ENCODE measurements at regions not wholly inside any gene's neighbourhood (a gene's known extent, or its start where the extent isn't known, plus 50 kb on each side); places are given as distances from the start of the nearest gene placed in this dataset.

DNA sequence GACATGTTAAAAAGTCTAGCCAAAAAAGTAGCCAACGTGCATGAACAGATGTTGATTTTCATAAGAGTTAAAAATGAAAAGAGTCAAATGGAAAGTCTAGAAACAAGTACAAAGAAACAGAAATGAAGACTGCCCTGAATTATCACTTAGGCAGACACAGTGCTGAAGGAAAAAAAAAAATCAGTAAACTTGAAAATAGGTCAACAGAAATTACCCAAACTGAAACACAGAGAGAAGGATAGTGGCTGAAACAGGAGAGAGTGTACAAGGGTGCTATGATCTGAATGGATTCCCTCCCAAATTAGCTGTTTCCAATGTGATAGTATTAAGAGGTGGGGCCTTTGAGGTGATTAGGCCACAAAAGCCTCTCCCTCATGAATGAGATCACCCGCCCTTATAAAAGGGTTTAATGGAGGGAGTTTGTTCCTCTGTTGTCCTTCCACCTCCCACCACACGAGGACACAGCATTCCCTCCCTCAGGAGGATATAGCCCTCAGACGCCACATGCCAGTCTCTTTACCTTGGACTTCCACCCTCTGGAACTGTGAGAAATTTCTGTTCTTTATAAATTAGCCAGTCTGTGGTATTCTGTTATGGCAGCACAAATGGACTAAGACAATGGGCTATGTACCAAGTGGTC is 249.7 kb downstream of the AHR start:
- no peaks in the 10 kb centered on the region for H3K36me3 ChIP-seq (ENCODE audit: control insufficient read depth, insufficient read depth, low read length)
- no peak for DNase-seq (ENCODE audit: low read depth)
- H3K4me3 ChIP-seq (ENCODE audit: low read depth, low read length), result no peak overlapping the region
- TF ChIP-seq, protein P1, sequence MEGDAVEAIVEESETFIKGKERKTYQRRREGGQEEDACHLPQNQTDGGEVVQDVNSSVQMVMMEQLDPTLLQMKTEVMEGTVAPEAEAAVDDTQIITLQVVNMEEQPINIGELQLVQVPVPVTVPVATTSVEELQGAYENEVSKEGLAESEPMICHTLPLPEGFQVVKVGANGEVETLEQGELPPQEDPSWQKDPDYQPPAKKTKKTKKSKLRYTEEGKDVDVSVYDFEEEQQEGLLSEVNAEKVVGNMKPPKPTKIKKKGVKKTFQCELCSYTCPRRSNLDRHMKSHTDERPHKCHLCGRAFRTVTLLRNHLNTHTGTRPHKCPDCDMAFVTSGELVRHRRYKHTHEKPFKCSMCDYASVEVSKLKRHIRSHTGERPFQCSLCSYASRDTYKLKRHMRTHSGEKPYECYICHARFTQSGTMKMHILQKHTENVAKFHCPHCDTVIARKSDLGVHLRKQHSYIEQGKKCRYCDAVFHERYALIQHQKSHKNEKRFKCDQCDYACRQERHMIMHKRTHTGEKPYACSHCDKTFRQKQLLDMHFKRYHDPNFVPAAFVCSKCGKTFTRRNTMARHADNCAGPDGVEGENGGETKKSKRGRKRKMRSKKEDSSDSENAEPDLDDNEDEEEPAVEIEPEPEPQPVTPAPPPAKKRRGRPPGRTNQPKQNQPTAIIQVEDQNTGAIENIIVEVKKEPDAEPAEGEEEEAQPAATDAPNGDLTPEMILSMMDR (IDR thresholded peaks at IDR 0.05; ENCODE audit: insufficient read depth, low read length, poor library complexity, severe bottlenecking), result no peak
- no peaks in the 10 kb centered on the region for H3K27me3 ChIP-seq (ENCODE audit: control insufficient read depth, insufficient read depth, low read length)

DNA sequence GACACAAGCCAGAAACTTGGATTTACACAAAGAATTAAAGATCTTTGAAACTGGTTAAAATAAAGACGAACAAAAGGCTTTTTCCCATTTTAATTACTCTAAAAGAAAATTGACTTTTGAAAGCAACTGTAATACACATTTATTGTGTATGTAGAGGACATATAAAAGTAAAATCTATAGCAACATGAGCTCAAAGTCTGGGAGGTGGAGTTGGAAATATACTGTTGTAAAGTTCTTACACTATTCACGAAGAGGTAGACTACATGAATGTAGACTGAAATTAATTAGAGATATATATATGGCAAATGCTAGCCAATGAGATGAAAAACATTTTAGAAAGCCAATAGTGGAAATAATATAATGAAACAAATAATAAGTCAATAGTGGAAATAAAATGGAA is 251.0 kb downstream of the AHR start:
- TF ChIP-seq, protein P1 (IDR thresholded peaks at IDR 0.05; ENCODE audit: insufficient read depth, low read length, poor library complexity, severe bottlenecking), result no peak

DNA sequence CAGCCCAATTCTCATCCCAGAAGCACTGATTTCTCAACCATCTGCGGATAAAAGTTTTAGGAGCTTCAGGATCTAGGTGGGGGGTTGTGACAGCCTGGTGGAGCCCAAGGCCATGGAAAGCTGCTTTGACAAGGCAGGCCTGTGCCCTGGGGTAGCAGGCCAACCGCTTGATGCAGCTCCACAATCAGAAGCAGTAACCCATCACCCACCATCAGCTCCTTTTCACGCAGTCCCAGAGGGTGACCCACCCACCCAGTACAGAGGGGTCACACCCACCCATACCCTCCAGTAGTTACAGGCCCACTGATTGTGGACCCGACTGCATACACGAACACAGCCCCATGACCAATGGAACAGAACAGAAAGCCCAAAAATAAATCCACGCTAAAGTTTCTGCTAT is 253.9 kb downstream of the AHR start:
- H3K4me3 ChIP-seq (ENCODE audit: low read depth, low read length), result no peak overlapping the region
- TF ChIP-seq, protein P1 (IDR thresholded peaks at IDR 0.05; ENCODE audit: insufficient read depth, low read length, poor library complexity, severe bottlenecking), result no peak
- H3K36me3 ChIP-seq (ENCODE audit: control insufficient read depth, insufficient read depth, low read length), result no peaks in the 10 kb centered on the region
- no peak for DNase-seq (ENCODE audit: low read depth)
- no peaks in the 10 kb centered on the region for H3K27me3 ChIP-seq (ENCODE audit: control insufficient read depth, insufficient read depth, low read length)

More for the DNA sequence above, 251.0 kb downstream of the AHR start:
- DNase-seq (ENCODE audit: low read depth), result no peak
- no peak overlapping the region for H3K4me3 ChIP-seq (ENCODE audit: low read depth, low read length)
- no peaks in the 10 kb centered on the region for H3K27me3 ChIP-seq (ENCODE audit: control insufficient read depth, insufficient read depth, low read length)
- no peaks in the 10 kb centered on the region for H3K36me3 ChIP-seq (ENCODE audit: control insufficient read depth, insufficient read depth, low read length)

DNA sequence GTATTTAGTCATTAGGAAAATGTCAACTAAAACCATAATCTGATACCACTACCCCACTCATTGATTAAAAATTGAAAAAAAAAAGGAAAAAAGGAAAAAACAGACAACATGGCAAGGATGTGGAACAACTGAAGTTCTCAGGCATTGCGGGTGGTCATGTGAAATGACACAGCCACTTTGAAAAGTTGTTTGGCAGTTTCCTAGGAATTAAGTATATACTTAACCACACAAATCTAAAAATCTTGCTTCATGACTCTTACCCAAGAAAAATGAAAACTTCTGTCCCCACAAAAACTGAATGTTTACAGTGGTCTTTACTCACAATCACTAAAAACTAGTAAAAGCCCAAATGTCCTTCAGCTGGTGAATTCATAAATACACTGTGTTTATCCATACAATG is 254.5 kb downstream of the AHR start:
- no peak overlapping the region for H3K4me3 ChIP-seq (ENCODE audit: low read depth, low read length)
- no peak for DNase-seq (ENCODE audit: low read depth)
- TF ChIP-seq, protein P1 (IDR thresholded peaks at IDR 0.05; ENCODE audit: insufficient read depth, low read length, poor library complexity, severe bottlenecking), result no peak
- H3K36me3 ChIP-seq (ENCODE audit: control insufficient read depth, insufficient read depth, low read length), result no peaks in the 10 kb centered on the region
- no peaks in the 10 kb centered on the region for H3K27me3 ChIP-seq (ENCODE audit: control insufficient read depth, insufficient read depth, low read length)

DNA sequence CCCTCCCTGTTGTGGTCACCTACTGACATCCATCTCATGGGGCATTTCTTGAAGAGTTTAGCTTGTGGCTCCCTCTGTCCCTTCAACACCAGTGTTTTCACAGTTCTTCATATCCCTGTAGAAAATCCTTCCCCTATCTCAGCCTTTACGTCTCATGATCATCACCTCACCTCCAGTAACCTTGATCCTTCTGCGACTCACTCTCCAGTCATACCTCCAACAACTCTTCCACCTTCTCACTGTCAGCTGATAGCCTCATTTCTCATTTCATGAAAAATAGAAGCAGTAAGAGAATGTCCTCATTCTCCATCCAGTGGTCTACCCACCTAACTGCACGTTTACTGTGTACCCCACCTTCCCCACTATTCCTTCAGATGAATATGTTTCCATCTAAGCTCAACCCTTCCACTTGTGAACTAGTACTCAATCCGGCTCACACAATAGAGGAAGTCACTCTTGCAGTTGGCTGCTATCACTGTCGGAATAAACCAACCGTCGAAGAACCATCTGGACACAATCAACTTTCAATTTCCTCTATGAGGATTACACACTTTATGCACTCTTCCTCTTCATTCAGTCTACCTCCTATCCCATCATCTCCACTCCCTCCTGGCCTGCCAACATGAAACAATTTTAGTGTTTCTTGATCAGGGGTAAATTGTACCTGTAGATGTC is 256.0 kb downstream of the AHR start:
- TF ChIP-seq, protein P1 (IDR thresholded peaks at IDR 0.05; ENCODE audit: insufficient read depth, low read length, poor library complexity, severe bottlenecking), result no peak
- DNase-seq (ENCODE audit: low read depth), result no peak
- Histone ChIP-seq H3K36me3 (ENCODE audit: control insufficient read depth, insufficient read depth, low read length) (no peaks in the 10 kb centered on the region), H3K4me3 (ENCODE audit: low read depth, low read length) (no peak overlapping the region), H3K27me3 (ENCODE audit: control insufficient read depth, insufficient read depth, low read length) (no peaks in the 10 kb centered on the region)

Measured in kidney epithelial cell (primary cell).